NCI-H2227 treated with DMSO at 0.1 percent for 48 hours (cell line): ENCODE measurements at regions not wholly inside any gene's neighbourhood (a gene's known extent, or its start where the extent isn't known, plus 50 kb on each side); places are given as distances from the start of the nearest gene placed in this dataset.
"Not testable (repeated sequence)": the region's sequence is repeated elsewhere in the genome, so short reads cannot be mapped to it uniquely, and the experiment has no call there.

Source experiments
- DNase-seq: peaks from one replicate; lab custom pipeline; 2025; lab: John Stamatoyannopoulos, UW

GRCh38 chr13:39803156-39803555, 147.7 kb downstream of the COG6 start:
- no peak for DNase-seq

GRCh38 chr13:39803851-39804250, 148.4 kb downstream of the COG6 start:
- no peak for DNase-seq

- no peak for DNase-seq
Observed at GRCh38 chr13:39804332-39805210, 149.1 kb downstream of the COG6 start.

GRCh38 chr13:39809466-39809865, 154.0 kb downstream of the COG6 start:
- DNase-seq = no peak

- no peak for DNase-seq
Observed at GRCh38 chr13:39810091-39810877, 154.8 kb downstream of the COG6 start.

GRCh38 chr13:39811051-39811450, 155.6 kb downstream of the COG6 start:
- no peak for DNase-seq

GRCh38 chr13:39811696-39812095, 156.2 kb downstream of the COG6 start:
- DNase-seq = no peak

GRCh38 chr13:39815345-39816111, 160.1 kb downstream of the COG6 start:
- DNase-seq = no peak

GRCh38 chr13:39816936-39817335, 161.5 kb downstream of the COG6 start:
- DNase-seq = no peak

- no peak for DNase-seq
Observed at GRCh38 chr13:39818953-39819352, 163.5 kb downstream of the COG6 start.

GRCh38 chr13:39820606-39821005, 165.1 kb downstream of the COG6 start:
- no peak for DNase-seq

- no peak for DNase-seq
Observed at GRCh38 chr13:39821977-39822376, 166.5 kb downstream of the COG6 start.

GRCh38 chr13:39822437-39822836, 167.0 kb downstream of the COG6 start:
- DNase-seq = no peak

GRCh38 chr13:39823063-39823713, 167.7 kb downstream of the COG6 start:
- DNase-seq = no peak

- DNase-seq = no peak
Observed at GRCh38 chr13:39825886-39826285, 170.4 kb downstream of the COG6 start.

- peak; percentile 0 for DNase-seq
Observed at GRCh38 chr13:39835253-39835652, 179.8 kb downstream of the COG6 start.

GRCh38 chr13:39836038-39836437, 180.6 kb downstream of the COG6 start:
- DNase-seq = no peak

- DNase-seq = not testable (repeated sequence)
Observed at GRCh38 chr13:39837866-39838265, 182.4 kb downstream of the COG6 start.

- DNase-seq = no peak
Observed at GRCh38 chr13:39840201-39840600, 184.7 kb downstream of the COG6 start.

- no peak for DNase-seq
Observed at GRCh38 chr13:39847336-39847735, 191.9 kb downstream of the COG6 start.

GRCh38 chr13:39855236-39855635, 199.8 kb downstream of the COG6 start:
- DNase-seq = no peak

- no peak for DNase-seq
Observed at GRCh38 chr13:39856714-39857113, 201.3 kb downstream of the COG6 start.
